OCI-LY7 (cell line): ENCODE measurements at regions not wholly inside any gene's neighbourhood (a gene's known extent, or its start where the extent isn't known, plus 50 kb on each side); places are given as distances from the start of the nearest gene placed in this dataset.

Experiments used
- BruUV-seq: library from RNA; stranded (reverse); fragments of 400-500 nt; replicated peaks from 2 replicates; lab custom pipeline; 2021; lab: Mats Ljungman, UMichigan
- CTCF ChIA-PET: fragments of 300-600 bp; sonication (Branson Sonifier 250); formaldehyde crosslinking; loops from one replicate; lab custom pipeline; 2022; ENCODE audit warnings: antibody characterized with exemption; ENCODE audit not compliant: unreplicated experiment; lab: Charles Lee
- POLR2A ChIA-PET: fragments of 300-600 bp; sonication (Branson Sonifier 250); formaldehyde crosslinking; loops from one replicate; lab custom pipeline; 2022; ENCODE audit warnings: antibody characterized with exemption; lab: Charles Lee
- DNase-seq: peaks from one replicate; pipeline ENCODE4 v3.0.0-alpha.2; 2015; ENCODE audit warnings: low spot score
- H2AFZ ChIP-seq: fragments of 200-600 bp; sonication (generic), shearing (Covaris generic); 2 replicates; pipeline ENCODE4 v1.6.1; 2014; ENCODE audit warnings: mild to moderate bottlenecking, antibody characterized with exemption, low read length, moderate library complexity
- H3K27ac ChIP-seq: fragments of 200-600 bp; sonication (generic); 2 replicates; pipeline ENCODE4 v1.5.1; 2014; ENCODE audit warnings: mixed run types, low read depth, mild to moderate bottlenecking, moderate library complexity, low read length, inconsistent platforms; ENCODE audit not compliant: poor library complexity, severe bottlenecking
- H3K36me3 ChIP-seq: fragments of 200-600 bp; sonication (generic); 2 replicates; pipeline ENCODE4 v1.6.1; 2014; ENCODE audit warnings: mild to moderate bottlenecking, antibody characterized with exemption, low read length, moderate library complexity, mixed read lengths; ENCODE audit not compliant: insufficient read depth
- H3K4me1 ChIP-seq: fragments of 200-600 bp; sonication (generic); 2 replicates; pipeline ENCODE4 v1.5.1; 2014; ENCODE audit warnings: mild to moderate bottlenecking, low read length; ENCODE audit not compliant: insufficient read depth, poor library complexity, severe bottlenecking
- H3K4me2 ChIP-seq: fragments of 200-600 bp; sonication (generic); 2 replicates; pipeline ENCODE4 v1.6.1; 2014; ENCODE audit warnings: mild to moderate bottlenecking, low read length
- H3K4me3 ChIP-seq: fragments of 200-600 bp; sonication (generic); 2 replicates; pipeline ENCODE4 v1.5.1; 2014; ENCODE audit warnings: mild to moderate bottlenecking, low read depth, low read length; ENCODE audit not compliant: poor library complexity, severe bottlenecking
- H3K79me2 ChIP-seq: fragments of 200-600 bp; sonication (generic); 2 replicates; pipeline ENCODE4 v1.6.1; 2016; ENCODE audit warnings: low read depth, mild to moderate bottlenecking, low read length, moderate library complexity, mixed read lengths; ENCODE audit not compliant: insufficient read depth
- H3K9me2 ChIP-seq: fragments of 200-600 bp; sonication (generic); 2 replicates; pipeline ENCODE4 v1.6.1; 2016; ENCODE audit warnings: mild to moderate bottlenecking, low read length, mixed read lengths; ENCODE audit not compliant: insufficient read depth
- H3K9me3 ChIP-seq: fragments of 200-600 bp; sonication (generic); 2 replicates; pipeline ENCODE4 v1.6.1; 2014; ENCODE audit warnings: mild to moderate bottlenecking, mixed run types, low read length, mixed read lengths
- H4K20me1 ChIP-seq: fragments of 200-600 bp; sonication (generic); 2 replicates; pipeline ENCODE4 v1.6.1; 2014; ENCODE audit warnings: mild to moderate bottlenecking, antibody characterized with exemption, low read length, moderate library complexity, mixed read lengths; ENCODE audit not compliant: insufficient read depth
- CTCF ChIP-seq: fragments of 200-600 bp; sonication (generic); conservative IDR thresholded peaks from 2 replicates; pipeline ENCODE4 v1.5.1; 2014; ENCODE audit warnings: mild to moderate bottlenecking, antibody characterized with exemption, low read length, moderate library complexity, mixed read lengths
- EZH2phosphoT487 ChIP-seq: fragments of 200-600 bp; sonication (generic); IDR thresholded peaks from 2 replicates; pipeline ENCODE4 v1.6.1; 2018; ENCODE audit warnings: low read depth, borderline replicate concordance, mild to moderate bottlenecking, mixed run types, antibody characterized with exemption, low read length, moderate library complexity, mixed read lengths
- intact Hi-C: fragments of 100-400 bp; cut with micrococcal nuclease; formaldehyde crosslinking; loops from one replicate; pipeline ENCODE4 v1.10.0; 2022; ENCODE audit not compliant: unreplicated experiment

- no peaks in the 10 kb centered on the region for H3K9me2 ChIP-seq
- no peaks in the 10 kb centered on the region for H3K9me3 ChIP-seq
- no peaks in the 10 kb centered on the region for H3K4me1 ChIP-seq
- DNase-seq: no peak
- TF ChIP-seq CTCF (no peak), EZH2phosphoT487 (no peak)
- ChIA-PET POLR2A (no interaction called here), CTCF (no interaction called here)
- H2AFZ ChIP-seq: no peak overlapping the region
- intact Hi-C loops: no loop called here
- no peak overlapping the region for H3K27ac ChIP-seq
- H3K4me3 ChIP-seq: no peak overlapping the region
- H3K36me3 ChIP-seq: no peaks in the 10 kb centered on the region
- no peaks in the 10 kb centered on the region for H3K79me2 ChIP-seq
- H4K20me1 ChIP-seq: no peaks in the 10 kb centered on the region
- no TSS peak for BruUV-seq
- H3K4me2 ChIP-seq: no peak overlapping the region
Measured at GRCh38 chr10:53574024-53574423, 801.4 kb upstream of the MBL2 start.

GRCh38 chr10:53573498-53573897 is 800.9 kb upstream of the MBL2 start:
- Histone ChIP-seq H2AFZ (no peak overlapping the region), H3K36me3 (no peaks in the 10 kb centered on the region), H4K20me1 (no peaks in the 10 kb centered on the region), H3K4me2 (no peak overlapping the region), H3K79me2 (no peaks in the 10 kb centered on the region), H3K9me3 (no peaks in the 10 kb centered on the region), H3K4me1 (no peaks in the 10 kb centered on the region), H3K27ac (no peak overlapping the region), H3K9me2 (no peaks in the 10 kb centered on the region), H3K4me3 (no peak overlapping the region)
- POLR2A ChIA-PET: no interaction called here
- BruUV-seq: no TSS peak
- TF ChIP-seq CTCF: no peak
- no peak for TF ChIP-seq EZH2phosphoT487
- intact Hi-C loops: no loop called here
- no peak for DNase-seq
- CTCF ChIA-PET: no interaction called here

GRCh38 chr10:53572799-53573198 is 800.2 kb upstream of the MBL2 start:
- POLR2A ChIA-PET: no interaction called here
- Histone ChIP-seq H3K36me3 (no peaks in the 10 kb centered on the region), H3K4me3 (no peak overlapping the region), H3K27ac (no peak overlapping the region), H3K4me2 (no peak overlapping the region), H3K9me2 (no peaks in the 10 kb centered on the region), H3K4me1 (no peaks in the 10 kb centered on the region), H2AFZ (no peak overlapping the region), H4K20me1 (no peaks in the 10 kb centered on the region), H3K9me3 (no peaks in the 10 kb centered on the region), H3K79me2 (no peaks in the 10 kb centered on the region)
- TF ChIP-seq CTCF (no peak), EZH2phosphoT487 (no peak)
- no TSS peak for BruUV-seq
- intact Hi-C loops: no loop called here
- CTCF ChIA-PET: no interaction called here
- no peak for DNase-seq
